ENCODE measurements at regions not wholly inside any gene's neighbourhood (a gene's known extent, or its start where the extent isn't known, plus 50 kb on each side); places are given as distances from the start of the nearest gene placed in this dataset.

GRCh38 chr2:193549661-193550060, 1354.9 kb upstream of the TMEFF2 start:
- H3K4me3 ChIP-seq (ENCODE audit: low read length) = no peak overlapping the region
- POLR2A ChIA-PET (ENCODE audit: unreplicated experiment) = no interaction called here
- CTCF ChIA-PET = no interaction called here
- H3K9ac ChIP-seq (ENCODE audit: low read length) = no peak overlapping the region
- no peaks in the 10 kb centered on the region for H3K79me2 ChIP-seq (ENCODE audit: low read length)
- no peaks in the 10 kb centered on the region for H3K27me3 ChIP-seq (ENCODE audit: low read length)
- H3K9me3 ChIP-seq (ENCODE audit: low read length) = no peaks in the 10 kb centered on the region
- ATAC-seq = no peak
- no peaks in the 10 kb centered on the region for H3K9me2 ChIP-seq (replicated peaks; ENCODE audit: low read length)
- no peaks in the 10 kb centered on the region for H3K36me3 ChIP-seq (ENCODE audit: low read depth, low read length)
- TF ChIP-seq EZH2 (IDR thresholded peaks at IDR 0.05; ENCODE audit: low read length, unreplicated experiment) = no peak
- TF ChIP-seq EZH2phosphoT487 (IDR thresholded peaks at IDR 0.05; ENCODE audit: borderline replicate concordance, low read length) = no peak
- TF ChIP-seq CTCF (conservative IDR thresholded peaks at IDR 0.05; ENCODE audit: low read depth, low read length) = no peak
- H3K4me2 ChIP-seq (ENCODE audit: low read length) = no peak overlapping the region
- no peaks in the 10 kb centered on the region for H3F3A ChIP-seq (ENCODE audit: low read length, unreplicated experiment)
- DNase-seq = no peak
- BruUV-seq (replicated peaks) = no TSS peak
- no peak overlapping the region for H3K27ac ChIP-seq (ENCODE audit: low read length)
- no peaks in the 10 kb centered on the region for H4K20me1 ChIP-seq (ENCODE audit: low read length)
- H3K4me1 ChIP-seq (ENCODE audit: insufficient read depth, low read length) = no peaks in the 10 kb centered on the region
- intact Hi-C loops (cut with micrococcal nuclease) = no loop called here
- H2AFZ ChIP-seq (ENCODE audit: low read length) = no peak overlapping the region

DNA sequence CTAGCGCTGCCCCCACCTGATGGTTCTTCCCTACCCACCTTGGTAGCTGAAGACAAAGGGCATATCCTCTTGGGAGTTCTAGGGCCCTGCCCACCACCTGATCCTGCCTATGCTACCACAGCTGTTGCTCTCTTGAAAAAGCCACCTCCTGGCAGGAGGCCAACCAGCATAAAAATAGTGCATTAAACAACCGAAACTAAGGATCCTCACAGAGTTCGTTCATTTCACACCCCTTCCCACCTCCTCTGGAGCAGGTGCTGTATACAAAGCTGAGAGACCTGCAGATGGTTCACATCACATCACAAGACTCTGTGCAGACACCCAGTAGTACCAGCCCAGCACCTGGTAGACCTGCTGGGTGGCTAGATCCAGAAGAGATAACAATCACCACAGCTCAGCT, 1348.0 kb upstream of the TMEFF2 start:
- Histone ChIP-seq H3K4me1 (ENCODE audit: insufficient read depth, low read length) (no peaks in the 10 kb centered on the region), H3K27ac (ENCODE audit: low read length) (no peak overlapping the region), H3F3A (ENCODE audit: low read length, unreplicated experiment) (no peaks in the 10 kb centered on the region), H3K27me3 (ENCODE audit: low read length) (no peaks in the 10 kb centered on the region), H3K9me2 (replicated peaks; ENCODE audit: low read length) (no peaks in the 10 kb centered on the region), H3K9me3 (ENCODE audit: low read length) (no peaks in the 10 kb centered on the region), H3K4me2 (ENCODE audit: low read length) (no peak overlapping the region), H3K9ac (ENCODE audit: low read length) (no peak overlapping the region), H3K79me2 (ENCODE audit: low read length) (no peaks in the 10 kb centered on the region), H2AFZ (ENCODE audit: low read length) (no peak overlapping the region), H3K4me3 (ENCODE audit: low read length) (no peak overlapping the region), H3K36me3 (ENCODE audit: low read depth, low read length) (no peaks in the 10 kb centered on the region), H4K20me1 (ENCODE audit: low read length) (no peaks in the 10 kb centered on the region)
- ChIA-PET CTCF (no interaction called here), POLR2A (ENCODE audit: unreplicated experiment) (no interaction called here)
- TF ChIP-seq EZH2 (IDR thresholded peaks at IDR 0.05; ENCODE audit: low read length, unreplicated experiment) (no peak), CTCF (conservative IDR thresholded peaks at IDR 0.05; ENCODE audit: low read depth, low read length) (no peak), EZH2phosphoT487 (IDR thresholded peaks at IDR 0.05; ENCODE audit: borderline replicate concordance, low read length) (no peak)
- intact Hi-C loops (cut with micrococcal nuclease) = no loop called here
- DNase-seq (no peak), ATAC-seq (no peak)
- BruUV-seq (replicated peaks) = no TSS peak

- no TSS peak for BruUV-seq (replicated peaks)
- TF ChIP-seq EZH2 (IDR thresholded peaks at IDR 0.05; ENCODE audit: low read length, unreplicated experiment) = no peak
- no peak for TF ChIP-seq CTCF (conservative IDR thresholded peaks at IDR 0.05; ENCODE audit: low read depth, low read length)
- TF ChIP-seq EZH2phosphoT487 (IDR thresholded peaks at IDR 0.05; ENCODE audit: borderline replicate concordance, low read length) = no peak
- Histone ChIP-seq H3K4me3 (ENCODE audit: low read length) (no peak overlapping the region), H3K27me3 (ENCODE audit: low read length) (no peaks in the 10 kb centered on the region), H4K20me1 (ENCODE audit: low read length) (no peaks in the 10 kb centered on the region), H3F3A (ENCODE audit: low read length, unreplicated experiment) (no peaks in the 10 kb centered on the region), H3K4me2 (ENCODE audit: low read length) (no peak overlapping the region), H3K4me1 (ENCODE audit: insufficient read depth, low read length) (no peaks in the 10 kb centered on the region), H3K36me3 (ENCODE audit: low read depth, low read length) (no peaks in the 10 kb centered on the region), H3K27ac (ENCODE audit: low read length) (no peak overlapping the region), H3K79me2 (ENCODE audit: low read length) (no peaks in the 10 kb centered on the region), H3K9me2 (replicated peaks; ENCODE audit: low read length) (no peaks in the 10 kb centered on the region), H3K9ac (ENCODE audit: low read length) (no peak overlapping the region), H2AFZ (ENCODE audit: low read length) (no peak overlapping the region), H3K9me3 (ENCODE audit: low read length) (no peaks in the 10 kb centered on the region)
- DNase-seq = no peak
- POLR2A ChIA-PET (ENCODE audit: unreplicated experiment) = interaction anchor here (0.6 kb wide), 1 partner anchor 205 kb away, joined by 3 read pairs; no protein-coding TSS in a partner anchor
- intact Hi-C loops (cut with micrococcal nuclease) = no loop called here
- no peak for ATAC-seq
- CTCF ChIA-PET = no interaction called here
Measured at GRCh38 chr2:193539188-193539587, 1344.5 kb upstream of the TMEFF2 start.
